GM12892 (cell line): ENCODE measurements at regions not wholly inside any gene's neighbourhood (a gene's known extent, or its start where the extent isn't known, plus 50 kb on each side); places are given as distances from the start of the nearest gene placed in this dataset.

Experiments used
- POLR2A ChIP-seq: IDR thresholded peaks from 2 replicates; pipeline ENCODE4 v1.6.1; 2011; ENCODE audit warnings: low read depth, low read length, control low read depth
- POLR2AphosphoS5 ChIP-seq: IDR thresholded peaks from 2 replicates; pipeline ENCODE4 v1.6.1; 2011; ENCODE audit warnings: low read depth, low read length, control low read depth

DNA sequence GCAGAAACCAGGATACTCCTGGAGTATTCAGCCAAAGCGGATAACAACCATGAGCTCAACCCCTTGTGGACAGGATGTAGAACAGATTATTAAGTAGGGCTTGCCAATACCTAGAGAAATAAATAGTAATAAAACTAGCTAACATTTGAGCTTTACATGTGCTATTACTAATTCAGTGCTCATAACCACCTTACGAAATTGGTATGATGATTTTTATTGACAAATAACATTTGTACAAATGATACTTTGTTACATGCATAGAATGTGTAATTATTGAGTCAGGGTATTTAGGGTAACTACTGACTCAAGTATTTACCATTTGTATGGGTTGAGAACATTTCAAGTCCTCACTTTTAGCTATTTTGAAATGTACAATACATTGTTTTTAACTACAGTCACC lies 287.9 kb downstream of the CDC5L start:
- no peak for TF ChIP-seq POLR2A
- TF ChIP-seq POLR2AphosphoS5 = no peak
